MM.1S (cell line): ENCODE measurements at regions not wholly inside any gene's neighbourhood (a gene's known extent, or its start where the extent isn't known, plus 50 kb on each side); places are given as distances from the start of the nearest gene placed in this dataset.

Experiments used
- EZH2 ChIP-seq: fragments of 300-600 bp; sonication (generic); optimal IDR thresholded peaks from 2 replicates; pipeline ENCODE3; 2017; ENCODE audit warnings: low read depth, mild to moderate bottlenecking, antibody characterized with exemption, low read length, mixed read lengths
- EZH2phosphoT487 ChIP-seq: fragments of 300-600 bp; sonication (generic); IDR thresholded peaks from 2 replicates; pipeline ENCODE4 v1.6.1; 2018; ENCODE audit warnings: antibody characterized with exemption, low read length
- TF ChIP-seq, protein P1 (sequence below): fragments of 300-600 bp; sonication (generic); IDR thresholded peaks from 2 replicates; pipeline ENCODE4 v1.5.1; 2016; ENCODE audit warnings: antibody characterized with exemption, low read length, mixed read lengths

DNA sequence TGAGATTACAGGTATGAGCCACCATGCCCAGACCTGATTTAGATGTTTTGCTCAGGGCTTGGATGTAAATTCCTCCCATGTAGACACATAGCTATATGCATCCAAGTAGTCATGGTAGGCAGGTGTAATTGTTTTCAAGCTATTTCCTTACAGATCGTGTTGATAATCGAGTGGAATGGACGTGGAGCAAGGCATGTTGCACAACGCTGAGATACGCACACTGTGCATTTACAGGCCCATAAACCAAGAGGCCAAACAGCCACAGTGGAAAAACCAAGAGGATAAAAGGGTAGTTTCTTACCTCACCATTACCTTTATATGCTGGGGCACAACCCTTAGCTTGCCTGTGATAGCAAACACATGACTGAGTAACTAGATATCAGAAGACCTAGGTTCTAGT, 51.0 kb upstream of the ADGRF1 start:
- TF ChIP-seq, protein P1, sequence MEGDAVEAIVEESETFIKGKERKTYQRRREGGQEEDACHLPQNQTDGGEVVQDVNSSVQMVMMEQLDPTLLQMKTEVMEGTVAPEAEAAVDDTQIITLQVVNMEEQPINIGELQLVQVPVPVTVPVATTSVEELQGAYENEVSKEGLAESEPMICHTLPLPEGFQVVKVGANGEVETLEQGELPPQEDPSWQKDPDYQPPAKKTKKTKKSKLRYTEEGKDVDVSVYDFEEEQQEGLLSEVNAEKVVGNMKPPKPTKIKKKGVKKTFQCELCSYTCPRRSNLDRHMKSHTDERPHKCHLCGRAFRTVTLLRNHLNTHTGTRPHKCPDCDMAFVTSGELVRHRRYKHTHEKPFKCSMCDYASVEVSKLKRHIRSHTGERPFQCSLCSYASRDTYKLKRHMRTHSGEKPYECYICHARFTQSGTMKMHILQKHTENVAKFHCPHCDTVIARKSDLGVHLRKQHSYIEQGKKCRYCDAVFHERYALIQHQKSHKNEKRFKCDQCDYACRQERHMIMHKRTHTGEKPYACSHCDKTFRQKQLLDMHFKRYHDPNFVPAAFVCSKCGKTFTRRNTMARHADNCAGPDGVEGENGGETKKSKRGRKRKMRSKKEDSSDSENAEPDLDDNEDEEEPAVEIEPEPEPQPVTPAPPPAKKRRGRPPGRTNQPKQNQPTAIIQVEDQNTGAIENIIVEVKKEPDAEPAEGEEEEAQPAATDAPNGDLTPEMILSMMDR: no peak
- TF ChIP-seq EZH2 (no peak), EZH2phosphoT487 (no peak)
